ENCODE measurements at regions not wholly inside any gene's neighbourhood (a gene's known extent, or its start where the extent isn't known, plus 50 kb on each side); places are given as distances from the start of the nearest gene placed in this dataset.
"Not testable (repeated sequence)": the region's sequence is repeated elsewhere in the genome, so short reads cannot be mapped to it uniquely, and the experiment has no call there.

GRCh38 chr11:79508461-79508860 lies 67.6 kb upstream of the TENM4 start:
- no peak for DNase-seq (ENCODE audit: low read depth)
- TF ChIP-seq CTCF (IDR thresholded peaks at IDR 0.05; ENCODE audit: low read length, missing control alignments): no peak
- no peak overlapping the region for H3K4me3 ChIP-seq (replicated peaks; ENCODE audit: low read depth, low read length)

- TF ChIP-seq CTCF (IDR thresholded peaks at IDR 0.05; ENCODE audit: low read length, missing control alignments): no peak
- DNase-seq (ENCODE audit: low read depth): no peak
- no peak overlapping the region for H3K4me3 ChIP-seq (replicated peaks; ENCODE audit: low read depth, low read length)
These were observed 66.9 kb upstream of the TENM4 start for GRCh38 chr11:79507706-79508105.

- no peak for TF ChIP-seq CTCF (IDR thresholded peaks at IDR 0.05; ENCODE audit: low read length, missing control alignments)
- no peak for DNase-seq (ENCODE audit: low read depth)
- H3K4me3 ChIP-seq (replicated peaks; ENCODE audit: low read depth, low read length): no peak overlapping the region
These were observed 66.0 kb upstream of the TENM4 start for GRCh38 chr11:79506734-79507344.

GRCh38 chr11:79506124-79506523 lies 65.3 kb upstream of the TENM4 start:
- TF ChIP-seq CTCF (IDR thresholded peaks at IDR 0.05; ENCODE audit: low read length, missing control alignments): no peak
- no peak overlapping the region for H3K4me3 ChIP-seq (replicated peaks; ENCODE audit: low read depth, low read length)
- DNase-seq (ENCODE audit: low read depth): no peak

- DNase-seq (ENCODE audit: low read depth): no peak
- TF ChIP-seq CTCF (IDR thresholded peaks at IDR 0.05; ENCODE audit: low read length, missing control alignments): no peak
- H3K4me3 ChIP-seq (replicated peaks; ENCODE audit: low read depth, low read length): no peak overlapping the region
These were observed 62.2 kb upstream of the TENM4 start for GRCh38 chr11:79503028-79503427.

GRCh38 chr11:79501707-79502106 lies 60.9 kb upstream of the TENM4 start:
- no peak overlapping the region for H3K4me3 ChIP-seq (replicated peaks; ENCODE audit: low read depth, low read length)
- no peak for DNase-seq (ENCODE audit: low read depth)
- no peak for TF ChIP-seq CTCF (IDR thresholded peaks at IDR 0.05; ENCODE audit: low read length, missing control alignments)

- not testable (repeated sequence) for DNase-seq (ENCODE audit: low read depth); H3K4me3 ChIP-seq (replicated peaks; ENCODE audit: low read depth, low read length)
These were observed 59.1 kb upstream of the TENM4 start for GRCh38 chr11:79499929-79500328.
